Superior temporal gyrus (tissue), 1 donor: ENCODE measurements at regions not wholly inside any gene's neighbourhood (a gene's known extent, or its start where the extent isn't known, plus 50 kb on each side); places are given as distances from the start of the nearest gene placed in this dataset.

Experiments
- DNase-seq: peaks from one replicate; pipeline ENCODE4 v3.0.0-alpha.2; 2016; ENCODE audit errors: extremely low spot score

DNA sequence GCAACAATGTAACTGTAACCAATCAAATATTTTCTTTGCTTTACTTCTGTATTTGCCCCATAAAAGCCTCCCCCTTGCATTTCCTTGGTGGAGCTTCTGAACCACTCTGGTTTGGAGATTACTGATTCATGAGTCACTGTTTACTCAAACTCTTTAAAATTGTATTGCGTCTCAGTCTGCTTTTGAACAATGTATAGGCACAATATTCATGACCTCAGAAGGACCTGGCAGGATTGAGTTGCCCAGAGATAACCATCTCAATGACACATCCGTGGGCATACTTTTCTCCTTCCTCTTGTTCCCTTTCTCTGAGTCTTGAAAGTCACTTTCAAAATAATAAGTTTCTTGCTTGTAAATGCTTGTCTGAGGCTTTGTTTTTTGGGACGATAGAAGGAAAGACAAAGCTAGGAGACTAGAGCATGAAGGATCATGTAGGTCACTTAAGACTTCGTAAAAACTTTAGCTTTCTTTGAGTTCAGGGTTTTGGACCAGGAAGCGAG, 57.1 kb upstream of the POU1F1 start:
- DNase-seq = no peak

DNA sequence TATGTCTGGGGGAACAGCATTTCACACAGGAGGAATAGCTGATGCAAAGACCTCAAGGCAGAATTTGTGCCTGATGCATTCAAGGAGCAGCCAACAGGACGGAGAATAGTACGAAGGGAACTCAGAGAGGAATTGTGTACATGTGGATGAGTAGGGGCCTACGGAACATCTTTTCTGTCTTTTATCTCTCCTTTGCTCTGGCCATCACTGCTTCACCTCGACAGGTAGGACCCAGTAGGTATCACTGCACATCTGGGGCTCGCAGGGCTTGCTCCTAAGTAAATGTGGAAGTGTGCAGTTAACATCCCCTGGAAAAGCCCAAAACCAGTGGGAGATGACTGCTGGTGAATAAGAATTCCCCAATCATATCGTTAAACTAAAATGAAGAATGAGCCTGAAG, 56.4 kb upstream of the POU1F1 start:
- no peak for DNase-seq

GRCh38 chr3:87329065-87329464, 52.7 kb upstream of the POU1F1 start:
- DNase-seq = no peak
